GM12874 (cell line): ENCODE measurements at regions not wholly inside any gene's neighbourhood (a gene's known extent, or its start where the extent isn't known, plus 50 kb on each side); places are given as distances from the start of the nearest gene placed in this dataset.

Experiments
- TF ChIP-seq, protein P1 (sequence below): IDR thresholded peaks from 2 replicates; pipeline ENCODE4 v1.5.1; 2011; ENCODE audit warnings: low read depth, mild to moderate bottlenecking, control low read depth, low read length, moderate library complexity; ENCODE audit not compliant: insufficient read depth

DNA sequence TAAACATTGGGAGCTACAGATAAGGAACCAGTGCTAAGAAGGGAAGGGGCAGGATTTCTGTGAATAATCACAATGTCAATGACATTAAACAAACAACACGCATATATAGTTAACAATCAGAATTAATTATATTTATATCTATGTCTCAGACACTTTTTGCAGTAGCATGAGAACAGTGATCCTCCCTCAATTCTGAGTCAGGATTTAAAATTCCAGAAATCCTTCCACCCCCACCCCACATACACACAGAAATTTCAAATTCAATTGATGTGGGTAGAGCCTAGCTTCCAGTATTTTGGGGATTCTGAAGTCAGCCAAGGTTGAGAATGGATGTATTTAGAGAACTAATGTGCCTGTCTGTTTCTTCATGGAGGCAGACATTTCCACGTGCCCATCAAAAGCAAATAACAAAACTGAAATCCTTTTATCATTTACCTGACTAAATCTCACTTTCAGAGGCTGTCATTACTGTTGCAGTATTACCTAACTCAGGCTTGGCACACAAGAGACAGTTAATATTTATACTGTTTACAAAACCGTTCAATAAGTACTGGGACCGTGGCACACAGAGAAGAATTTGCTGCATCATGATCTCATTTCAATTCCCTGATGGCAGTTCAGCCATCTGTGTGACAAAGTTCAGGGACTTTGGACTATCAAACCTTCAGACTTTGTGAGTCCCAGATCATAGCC, 116.6 kb upstream of the PALS2 start:
- TF ChIP-seq, protein P1, sequence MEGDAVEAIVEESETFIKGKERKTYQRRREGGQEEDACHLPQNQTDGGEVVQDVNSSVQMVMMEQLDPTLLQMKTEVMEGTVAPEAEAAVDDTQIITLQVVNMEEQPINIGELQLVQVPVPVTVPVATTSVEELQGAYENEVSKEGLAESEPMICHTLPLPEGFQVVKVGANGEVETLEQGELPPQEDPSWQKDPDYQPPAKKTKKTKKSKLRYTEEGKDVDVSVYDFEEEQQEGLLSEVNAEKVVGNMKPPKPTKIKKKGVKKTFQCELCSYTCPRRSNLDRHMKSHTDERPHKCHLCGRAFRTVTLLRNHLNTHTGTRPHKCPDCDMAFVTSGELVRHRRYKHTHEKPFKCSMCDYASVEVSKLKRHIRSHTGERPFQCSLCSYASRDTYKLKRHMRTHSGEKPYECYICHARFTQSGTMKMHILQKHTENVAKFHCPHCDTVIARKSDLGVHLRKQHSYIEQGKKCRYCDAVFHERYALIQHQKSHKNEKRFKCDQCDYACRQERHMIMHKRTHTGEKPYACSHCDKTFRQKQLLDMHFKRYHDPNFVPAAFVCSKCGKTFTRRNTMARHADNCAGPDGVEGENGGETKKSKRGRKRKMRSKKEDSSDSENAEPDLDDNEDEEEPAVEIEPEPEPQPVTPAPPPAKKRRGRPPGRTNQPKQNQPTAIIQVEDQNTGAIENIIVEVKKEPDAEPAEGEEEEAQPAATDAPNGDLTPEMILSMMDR: no peak

DNA sequence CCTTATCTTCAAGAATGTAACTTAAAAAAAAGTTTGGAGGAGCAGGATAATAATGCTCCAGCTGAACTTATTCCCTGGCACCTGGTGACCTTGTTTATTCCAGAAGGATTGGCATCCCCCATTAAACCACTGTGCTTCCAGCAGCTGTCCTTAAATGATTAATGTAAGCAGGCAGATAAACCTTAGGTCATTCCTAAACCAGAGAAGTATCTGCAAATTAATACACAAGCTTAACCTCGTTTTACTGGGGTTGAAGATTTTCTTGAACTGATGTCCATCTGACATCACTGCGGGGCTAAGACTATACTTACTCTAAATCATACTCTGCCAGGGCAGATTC, 116.1 kb upstream of the PALS2 start:
- TF ChIP-seq, protein P1: no peak

DNA sequence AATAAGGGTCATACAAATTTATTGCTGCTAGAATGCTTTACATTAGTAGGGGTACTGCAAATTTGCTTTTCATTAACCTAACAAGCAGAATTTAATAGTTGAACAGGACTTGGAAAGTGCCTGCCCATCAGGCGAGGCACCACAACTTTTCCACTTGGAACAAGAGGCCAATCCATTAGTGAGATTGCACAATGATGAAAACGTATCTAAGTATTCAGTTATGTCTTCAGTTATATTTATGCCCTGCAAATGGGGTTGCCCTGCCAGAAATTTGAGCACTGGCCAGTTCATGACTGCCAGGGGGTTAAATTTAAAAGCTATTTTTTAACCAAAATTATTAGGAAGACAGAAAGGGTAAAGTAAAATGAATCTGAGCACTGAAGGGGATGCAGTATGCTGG, 111.1 kb upstream of the PALS2 start:
- TF ChIP-seq, protein P1: no peak

DNA sequence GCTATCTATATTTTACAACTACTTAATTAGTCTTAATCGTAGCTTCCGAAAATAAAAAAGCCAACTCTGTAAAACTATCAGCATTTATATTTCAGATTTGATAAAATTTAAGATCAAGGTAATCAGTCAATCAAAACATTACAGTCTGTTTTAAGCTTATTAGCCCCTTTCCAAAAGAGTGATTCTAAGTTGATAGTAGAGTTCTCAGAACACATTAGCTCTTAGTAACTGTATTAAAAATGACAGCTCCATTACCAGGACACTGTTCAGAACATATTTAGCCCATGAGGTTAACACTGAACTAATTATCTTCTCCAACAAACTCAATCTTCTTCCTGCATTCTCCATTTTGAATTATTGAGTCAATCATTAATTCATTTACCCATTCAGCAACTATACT, 110.3 kb upstream of the PALS2 start:
- TF ChIP-seq, protein P1: no peak

DNA sequence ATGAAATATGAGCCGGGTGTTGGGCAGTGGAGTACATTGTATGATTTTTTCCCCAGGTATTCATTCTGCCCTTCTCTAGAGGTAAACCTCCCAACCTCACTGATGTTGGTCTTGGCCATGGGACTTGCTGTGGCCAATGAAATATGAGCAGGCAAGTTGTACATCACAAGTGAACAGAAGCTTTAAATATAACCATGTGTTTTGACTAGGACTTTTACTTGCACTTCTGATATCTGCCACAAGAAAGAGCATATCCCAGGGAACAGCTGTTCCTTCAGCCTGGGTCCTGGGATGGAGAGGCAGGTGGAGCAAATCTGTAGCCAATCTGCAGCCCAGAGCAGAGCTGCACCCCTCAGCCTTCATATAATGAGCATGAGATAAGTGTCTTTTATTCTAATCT, 109.8 kb upstream of the PALS2 start:
- TF ChIP-seq, protein P1: no peak

DNA sequence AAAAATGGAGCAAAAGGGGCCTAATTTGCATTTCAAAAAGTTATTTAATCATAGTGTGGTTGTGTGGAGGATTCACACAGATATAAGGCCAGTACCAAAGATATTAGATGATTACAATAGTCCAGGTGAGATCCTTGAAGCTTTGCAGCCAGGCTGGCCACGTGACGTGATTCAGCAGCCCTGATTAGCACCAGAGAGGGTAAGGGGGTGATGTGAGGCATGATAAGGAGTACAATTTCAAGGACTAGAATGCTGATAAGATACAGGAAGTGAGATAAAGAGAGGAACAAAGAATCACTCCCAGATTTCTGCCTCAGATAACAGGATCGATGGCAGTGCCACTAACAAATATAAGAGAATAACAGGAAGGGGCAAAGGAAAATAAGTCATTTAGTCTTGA, 108.4 kb upstream of the PALS2 start:
- TF ChIP-seq, protein P1: no peak

DNA sequence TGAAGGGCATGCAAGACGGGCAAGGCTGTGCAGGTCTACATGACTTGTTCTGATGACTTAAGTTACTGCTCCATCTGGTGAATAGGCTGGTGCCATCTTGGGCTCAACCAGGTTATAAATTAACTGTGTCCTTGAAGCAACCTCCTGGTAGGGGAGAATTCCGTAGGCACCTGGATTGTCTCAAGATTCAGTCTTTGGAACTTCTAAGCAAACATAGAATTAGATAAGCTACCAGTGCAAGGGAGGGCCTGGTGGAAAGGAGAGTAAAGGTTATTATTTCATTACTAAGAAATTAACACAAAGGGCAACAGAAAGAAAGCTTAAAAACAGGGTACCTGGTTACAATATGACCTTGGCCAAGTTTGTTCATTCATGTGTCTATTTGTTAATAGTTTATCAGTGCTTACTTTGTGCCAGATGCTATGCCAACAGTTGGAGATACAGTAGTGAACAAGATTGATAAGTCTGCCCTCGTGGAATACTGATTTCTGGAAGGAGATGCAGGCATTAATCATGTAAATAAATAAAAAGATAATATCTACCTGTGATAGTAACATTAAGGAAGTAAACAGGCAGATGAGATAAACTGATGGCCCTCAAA, 107.0 kb upstream of the PALS2 start:
- TF ChIP-seq, protein P1: no peak
